DOHH2 (cell line): ENCODE measurements at regions not wholly inside any gene's neighbourhood (a gene's known extent, or its start where the extent isn't known, plus 50 kb on each side); places are given as distances from the start of the nearest gene placed in this dataset.

Source experiments
- H3F3A ChIP-seq: fragments of 200-600 bp; sonication (generic), shearing (Covaris generic); 2 replicates; pipeline ENCODE4 v1.6.0; 2016; ENCODE audit warnings: antibody characterized with exemption, mild to moderate bottlenecking; ENCODE audit not compliant: control insufficient read depth, insufficient read depth
- H3K27ac ChIP-seq: fragments of 200-600 bp; sonication (generic); 2 replicates; pipeline ENCODE4 v1.5.1; 2014; ENCODE audit warnings: low read depth, mild to moderate bottlenecking, low read length, moderate library complexity
- H3K27me3 ChIP-seq: fragments of 200-600 bp; sonication (generic); 2 replicates; pipeline ENCODE4 v1.6.1; 2014; ENCODE audit warnings: mild to moderate bottlenecking, low read length, mixed read lengths; ENCODE audit not compliant: control insufficient read depth
- H3K36me3 ChIP-seq: fragments of 200-600 bp; sonication (generic); 2 replicates; pipeline ENCODE4 v1.6.1; 2014; ENCODE audit warnings: mild to moderate bottlenecking, low read length, moderate library complexity, mixed read lengths; ENCODE audit not compliant: control insufficient read depth
- H3K4me1 ChIP-seq: fragments of 200-600 bp; sonication (generic); 2 replicates; pipeline ENCODE4 v1.6.1; 2014; ENCODE audit warnings: mild to moderate bottlenecking, low read length, mixed read lengths; ENCODE audit not compliant: control insufficient read depth
- H3K4me2 ChIP-seq: fragments of 200-600 bp; sonication (generic); 2 replicates; pipeline ENCODE4 v1.6.0; 2014; ENCODE audit warnings: mild to moderate bottlenecking, low read length, moderate library complexity
- H3K4me3 ChIP-seq: fragments of 200-600 bp; sonication (generic); 2 replicates; pipeline ENCODE4 v1.5.1; 2014; ENCODE audit warnings: mild to moderate bottlenecking, low read length, mixed read lengths
- H3K79me2 ChIP-seq: fragments of 200-600 bp; sonication (generic); 2 replicates; pipeline ENCODE4 v1.6.1; 2014; ENCODE audit warnings: mild to moderate bottlenecking, low read length, mixed read lengths; ENCODE audit not compliant: control insufficient read depth
- H3K9me2 ChIP-seq: fragments of 200-600 bp; sonication (generic); replicated peaks from 2 replicates; pipeline ENCODE4 v1.6.1; 2014; ENCODE audit warnings: mild to moderate bottlenecking, low read length, mixed read lengths; ENCODE audit not compliant: control insufficient read depth
- H3K9me3 ChIP-seq: fragments of 200-600 bp; sonication (generic); 2 replicates; pipeline ENCODE4 v1.6.1; 2014; ENCODE audit warnings: antibody characterized with exemption, low read length, mixed read lengths; ENCODE audit not compliant: control insufficient read depth, insufficient read depth
- H4K20me1 ChIP-seq: fragments of 200-600 bp; sonication (generic); 2 replicates; pipeline ENCODE4 v1.6.0; 2014; ENCODE audit warnings: low read depth, mild to moderate bottlenecking, antibody characterized with exemption, low read length, moderate library complexity; ENCODE audit not compliant: control insufficient read depth, insufficient read depth
- EZH2phosphoT487 ChIP-seq: fragments of 200-600 bp; sonication (generic); IDR thresholded peaks from 2 replicates; pipeline ENCODE4 v1.6.1; 2017; ENCODE audit warnings: borderline replicate concordance, mild to moderate bottlenecking, antibody characterized with exemption, low read length, moderate library complexity, mixed read lengths
- TF ChIP-seq, protein P1 (sequence below): fragments of 200-600 bp; sonication (generic); IDR thresholded peaks from one replicate; pipeline ENCODE4 v1.5.1; 2014; ENCODE audit warnings: antibody characterized with exemption, mild to moderate bottlenecking, low read depth, low read length; ENCODE audit not compliant: poor library complexity, severe bottlenecking

DNA sequence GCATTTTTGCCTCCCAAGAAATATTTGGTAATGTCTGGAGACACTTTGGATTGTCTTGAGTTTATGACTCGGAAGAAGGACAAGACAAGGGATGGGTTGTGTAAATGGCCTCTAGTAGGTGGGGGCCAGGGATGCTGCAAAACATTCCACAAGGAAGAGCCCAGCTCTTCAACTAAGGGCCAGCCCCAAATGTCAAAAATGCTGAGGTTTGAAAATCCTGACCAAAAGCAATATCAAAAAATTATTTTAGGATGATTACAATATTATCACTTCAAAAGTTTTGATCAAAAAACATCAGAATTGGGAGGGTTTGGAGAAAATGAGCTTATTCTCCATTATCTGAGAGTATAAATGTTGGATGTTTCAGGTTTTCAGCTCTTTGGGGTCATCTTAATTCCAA lies 248.9 kb upstream of the SLC24A2 start:
- H3K27me3 ChIP-seq: no peaks in the 10 kb centered on the region

DNA sequence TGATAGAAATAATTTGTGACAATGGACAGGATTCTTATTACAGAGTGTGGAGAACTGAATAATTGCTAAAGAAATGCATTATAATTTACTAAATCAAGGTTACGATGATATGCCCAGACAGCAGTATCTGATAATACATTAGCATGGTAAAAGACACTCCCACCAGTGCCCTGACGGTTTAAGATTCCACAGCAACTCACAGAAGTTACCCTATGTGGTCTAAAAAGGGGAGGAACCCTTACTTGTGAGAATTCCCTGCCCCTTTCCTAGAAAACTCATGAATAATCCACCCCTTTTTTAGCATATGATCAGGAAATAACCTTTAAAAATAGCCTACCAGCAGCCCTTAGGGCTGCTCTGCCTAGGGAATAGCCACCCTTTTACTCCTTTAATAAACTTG lies 244.7 kb upstream of the SLC24A2 start:
- Histone ChIP-seq H4K20me1 (no peaks in the 10 kb centered on the region), H3K27ac (no peak overlapping the region), H3K9me3 (no peaks in the 10 kb centered on the region), H3K79me2 (no peaks in the 10 kb centered on the region), H3K4me1 (no peaks in the 10 kb centered on the region), H3K36me3 (no peaks in the 10 kb centered on the region), H3F3A (no peaks in the 10 kb centered on the region), H3K27me3 (no peaks in the 10 kb centered on the region), H3K9me2 (no peaks in the 10 kb centered on the region), H3K4me2 (no peak overlapping the region), H3K4me3 (no peak overlapping the region)
- TF ChIP-seq, protein P1, sequence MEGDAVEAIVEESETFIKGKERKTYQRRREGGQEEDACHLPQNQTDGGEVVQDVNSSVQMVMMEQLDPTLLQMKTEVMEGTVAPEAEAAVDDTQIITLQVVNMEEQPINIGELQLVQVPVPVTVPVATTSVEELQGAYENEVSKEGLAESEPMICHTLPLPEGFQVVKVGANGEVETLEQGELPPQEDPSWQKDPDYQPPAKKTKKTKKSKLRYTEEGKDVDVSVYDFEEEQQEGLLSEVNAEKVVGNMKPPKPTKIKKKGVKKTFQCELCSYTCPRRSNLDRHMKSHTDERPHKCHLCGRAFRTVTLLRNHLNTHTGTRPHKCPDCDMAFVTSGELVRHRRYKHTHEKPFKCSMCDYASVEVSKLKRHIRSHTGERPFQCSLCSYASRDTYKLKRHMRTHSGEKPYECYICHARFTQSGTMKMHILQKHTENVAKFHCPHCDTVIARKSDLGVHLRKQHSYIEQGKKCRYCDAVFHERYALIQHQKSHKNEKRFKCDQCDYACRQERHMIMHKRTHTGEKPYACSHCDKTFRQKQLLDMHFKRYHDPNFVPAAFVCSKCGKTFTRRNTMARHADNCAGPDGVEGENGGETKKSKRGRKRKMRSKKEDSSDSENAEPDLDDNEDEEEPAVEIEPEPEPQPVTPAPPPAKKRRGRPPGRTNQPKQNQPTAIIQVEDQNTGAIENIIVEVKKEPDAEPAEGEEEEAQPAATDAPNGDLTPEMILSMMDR: no peak
- no peak for TF ChIP-seq EZH2phosphoT487

More for the DNA sequence above, 248.9 kb upstream of the SLC24A2 start:
- Histone ChIP-seq H3K4me3 (no peak overlapping the region), H4K20me1 (no peaks in the 10 kb centered on the region), H3F3A (no peaks in the 10 kb centered on the region), H3K4me2 (no peak overlapping the region), H3K9me2 (no peaks in the 10 kb centered on the region), H3K4me1 (no peaks in the 10 kb centered on the region), H3K27ac (no peak overlapping the region), H3K9me3 (no peaks in the 10 kb centered on the region), H3K79me2 (no peaks in the 10 kb centered on the region), H3K36me3 (no peaks in the 10 kb centered on the region)
- TF ChIP-seq EZH2phosphoT487: no peak
- TF ChIP-seq, protein P1: no peak

DNA sequence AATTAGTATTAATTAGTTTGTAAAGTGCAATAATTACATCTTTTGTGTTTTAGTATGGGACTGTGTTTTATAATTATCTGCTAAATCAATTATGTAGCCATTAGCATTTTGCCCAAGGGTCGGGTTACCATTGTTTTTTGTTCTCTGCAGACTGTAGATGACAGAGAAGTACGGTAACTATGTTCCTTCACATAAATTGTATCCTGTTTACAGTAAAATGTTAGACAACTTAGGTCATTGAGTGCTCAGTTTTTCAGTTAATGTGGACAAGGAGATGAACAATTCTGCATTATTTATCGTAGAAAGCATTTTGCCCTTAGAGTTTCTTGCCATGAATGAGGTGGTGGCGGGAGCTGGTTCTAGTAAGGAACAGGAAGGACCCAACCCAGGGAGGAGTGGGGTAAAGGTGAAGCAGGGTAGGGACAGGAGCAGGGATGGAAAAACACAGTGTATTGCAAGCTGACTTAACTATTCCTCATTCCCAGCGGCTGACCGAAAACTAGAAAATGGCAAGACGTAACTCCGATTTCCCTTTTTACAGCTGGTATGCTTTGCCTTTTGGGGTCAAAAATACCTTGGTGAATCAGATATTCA lies 243.7 kb upstream of the SLC24A2 start:
- no peak for TF ChIP-seq EZH2phosphoT487
- TF ChIP-seq, protein P1: no peak
- Histone ChIP-seq H3K9me3 (no peaks in the 10 kb centered on the region), H3K9me2 (no peaks in the 10 kb centered on the region), H3K4me3 (no peak overlapping the region), H3F3A (no peaks in the 10 kb centered on the region), H3K79me2 (no peaks in the 10 kb centered on the region), H3K4me1 (no peaks in the 10 kb centered on the region), H3K27ac (no peak overlapping the region), H4K20me1 (no peaks in the 10 kb centered on the region), H3K27me3 (no peaks in the 10 kb centered on the region), H3K36me3 (no peaks in the 10 kb centered on the region), H3K4me2 (no peak overlapping the region)
